MM.1S (cell line): ENCODE measurements at regions not wholly inside any gene's neighbourhood (a gene's known extent, or its start where the extent isn't known, plus 50 kb on each side); places are given as distances from the start of the nearest gene placed in this dataset.

ENCODE experiments used
- DNase-seq: peaks from one replicate; pipeline ENCODE4 v3.0.0-alpha.2; 2015
- H2AFZ ChIP-seq: fragments of 300-600 bp; sonication (generic); 2 replicates; pipeline ENCODE4 v1.6.0; 2016; ENCODE audit warnings: antibody characterized with exemption, low read length
- H3F3A ChIP-seq: fragments of 300-600 bp; sonication (generic); 2 replicates; pipeline ENCODE4 v1.6.1; 2016; ENCODE audit warnings: mild to moderate bottlenecking, antibody characterized with exemption, low read length, moderate library complexity, mixed read lengths; ENCODE audit not compliant: insufficient read depth
- H3K27ac ChIP-seq: fragments of 300-600 bp; sonication (generic); 2 replicates; pipeline ENCODE4 v1.5.1; 2016; ENCODE audit warnings: mild to moderate bottlenecking, low read length
- H3K27me3 ChIP-seq: fragments of 300-600 bp; sonication (generic); replicated peaks from 2 replicates; pipeline ENCODE4 v1.6.0; 2016; ENCODE audit warnings: low read length; ENCODE audit not compliant: insufficient read depth
- H3K36me3 ChIP-seq: fragments of 300-600 bp; sonication (generic); replicated peaks from 2 replicates; pipeline ENCODE4 v1.6.1; 2016; ENCODE audit warnings: mild to moderate bottlenecking, low read length, mixed read lengths; ENCODE audit not compliant: insufficient read depth
- H3K4me1 ChIP-seq: fragments of 300-600 bp; sonication (generic); 2 replicates; pipeline ENCODE4 v1.6.1; 2016; ENCODE audit warnings: low read length, mixed read lengths
- H3K4me2 ChIP-seq: fragments of 300-600 bp; sonication (generic); 2 replicates; pipeline ENCODE4 v1.6.0; 2016; ENCODE audit warnings: low read depth, low read length
- H3K4me3 ChIP-seq: fragments of 300-600 bp; sonication (generic); 2 replicates; pipeline ENCODE4 v1.5.1; 2016; ENCODE audit warnings: low read length, mixed read lengths
- H3K79me2 ChIP-seq: fragments of 300-600 bp; sonication (generic); 2 replicates; pipeline ENCODE4 v1.6.1; 2016; ENCODE audit warnings: mixed run types, low read length, mixed read lengths
- H3K9ac ChIP-seq: fragments of 300-600 bp; sonication (generic); 2 replicates; pipeline ENCODE4 v1.6.1; 2016; ENCODE audit warnings: low read length, mixed read lengths
- H3K9me2 ChIP-seq: fragments of 300-600 bp; sonication (generic); replicated peaks from 2 replicates; pipeline ENCODE4 v1.6.1; 2016; ENCODE audit warnings: mild to moderate bottlenecking, low read length, mixed read lengths; ENCODE audit not compliant: insufficient read depth
- H3K9me3 ChIP-seq: fragments of 300-600 bp; sonication (generic); replicated peaks from 2 replicates; pipeline ENCODE4 v1.6.1; 2016; ENCODE audit warnings: mild to moderate bottlenecking, low read length, mixed read lengths; ENCODE audit not compliant: insufficient read depth
- H4K20me1 ChIP-seq: fragments of 300-600 bp; sonication (generic); 2 replicates; pipeline ENCODE4 v1.6.1; 2016; ENCODE audit warnings: mild to moderate bottlenecking, low read length, moderate library complexity, mixed read lengths; ENCODE audit not compliant: insufficient read depth
- EZH2 ChIP-seq: fragments of 300-600 bp; sonication (generic); optimal IDR thresholded peaks from 2 replicates; pipeline ENCODE3; 2017; ENCODE audit warnings: low read depth, mild to moderate bottlenecking, antibody characterized with exemption, low read length, mixed read lengths
- EZH2phosphoT487 ChIP-seq: fragments of 300-600 bp; sonication (generic); IDR thresholded peaks from 2 replicates; pipeline ENCODE4 v1.6.1; 2018; ENCODE audit warnings: antibody characterized with exemption, low read length
- TF ChIP-seq, protein P1 (sequence below): fragments of 300-600 bp; sonication (generic); IDR thresholded peaks from 2 replicates; pipeline ENCODE4 v1.5.1; 2016; ENCODE audit warnings: antibody characterized with exemption, low read length, mixed read lengths

GRCh38 chr16:73738266-73738665, 558.3 kb upstream of the PSMD7 start:
- no peak overlapping the region for H2AFZ ChIP-seq
- H3K79me2 ChIP-seq: no peaks in the 10 kb centered on the region
- no peaks in the 10 kb centered on the region for H4K20me1 ChIP-seq
- no peak overlapping the region for H3K27ac ChIP-seq
- H3K4me2 ChIP-seq: no peak overlapping the region
- H3K9me3 ChIP-seq: no peaks in the 10 kb centered on the region
- H3K9me2 ChIP-seq: no peaks in the 10 kb centered on the region
- no peaks in the 10 kb centered on the region for H3K27me3 ChIP-seq
- H3K4me1 ChIP-seq: no peaks in the 10 kb centered on the region
- H3K4me3 ChIP-seq: no peak overlapping the region
- no peaks in the 10 kb centered on the region for H3F3A ChIP-seq
- no peak for DNase-seq
- no peak overlapping the region for H3K9ac ChIP-seq
- no peak for TF ChIP-seq EZH2
- H3K36me3 ChIP-seq: no peaks in the 10 kb centered on the region

DNA sequence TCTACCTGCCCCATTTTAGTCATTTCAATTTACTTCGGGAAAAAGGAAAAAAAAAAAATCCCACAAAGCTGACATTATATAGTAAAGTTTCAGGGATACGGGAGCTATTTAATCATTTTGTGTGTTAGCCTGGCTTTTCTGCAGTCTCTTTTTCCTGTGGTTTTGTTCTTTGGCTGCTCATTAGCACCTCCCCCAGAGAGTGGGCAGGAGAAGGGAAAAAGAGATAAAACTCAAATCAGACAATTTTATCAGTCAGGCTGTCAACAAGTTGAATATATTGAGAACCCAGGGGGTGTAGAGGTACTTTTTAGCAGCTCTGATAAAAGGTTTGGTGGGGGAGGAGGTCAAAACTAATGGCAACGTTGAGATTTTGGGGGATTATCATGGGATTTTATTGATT, 559.0 kb upstream of the PSMD7 start:
- no peaks in the 10 kb centered on the region for H3K79me2 ChIP-seq
- no peaks in the 10 kb centered on the region for H3F3A ChIP-seq
- H4K20me1 ChIP-seq: no peaks in the 10 kb centered on the region

GRCh38 chr16:73735954-73736353, 560.7 kb upstream of the PSMD7 start:
- Histone ChIP-seq H3K36me3 (no peaks in the 10 kb centered on the region), H3F3A (no peaks in the 10 kb centered on the region), H3K4me3 (no peak overlapping the region), H3K9me2 (no peaks in the 10 kb centered on the region), H3K9me3 (no peaks in the 10 kb centered on the region), H3K27me3 (no peaks in the 10 kb centered on the region), H3K79me2 (no peaks in the 10 kb centered on the region), H3K4me1 (no peaks in the 10 kb centered on the region), H4K20me1 (no peaks in the 10 kb centered on the region), H2AFZ (no peak overlapping the region), H3K9ac (no peak overlapping the region), H3K27ac (no peak overlapping the region), H3K4me2 (no peak overlapping the region)
- no peak for DNase-seq
- TF ChIP-seq, protein P1, sequence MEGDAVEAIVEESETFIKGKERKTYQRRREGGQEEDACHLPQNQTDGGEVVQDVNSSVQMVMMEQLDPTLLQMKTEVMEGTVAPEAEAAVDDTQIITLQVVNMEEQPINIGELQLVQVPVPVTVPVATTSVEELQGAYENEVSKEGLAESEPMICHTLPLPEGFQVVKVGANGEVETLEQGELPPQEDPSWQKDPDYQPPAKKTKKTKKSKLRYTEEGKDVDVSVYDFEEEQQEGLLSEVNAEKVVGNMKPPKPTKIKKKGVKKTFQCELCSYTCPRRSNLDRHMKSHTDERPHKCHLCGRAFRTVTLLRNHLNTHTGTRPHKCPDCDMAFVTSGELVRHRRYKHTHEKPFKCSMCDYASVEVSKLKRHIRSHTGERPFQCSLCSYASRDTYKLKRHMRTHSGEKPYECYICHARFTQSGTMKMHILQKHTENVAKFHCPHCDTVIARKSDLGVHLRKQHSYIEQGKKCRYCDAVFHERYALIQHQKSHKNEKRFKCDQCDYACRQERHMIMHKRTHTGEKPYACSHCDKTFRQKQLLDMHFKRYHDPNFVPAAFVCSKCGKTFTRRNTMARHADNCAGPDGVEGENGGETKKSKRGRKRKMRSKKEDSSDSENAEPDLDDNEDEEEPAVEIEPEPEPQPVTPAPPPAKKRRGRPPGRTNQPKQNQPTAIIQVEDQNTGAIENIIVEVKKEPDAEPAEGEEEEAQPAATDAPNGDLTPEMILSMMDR: no peak
- no peak for TF ChIP-seq EZH2phosphoT487
- no peak for TF ChIP-seq EZH2

More for the DNA sequence above, 559.0 kb upstream of the PSMD7 start:
- H3K9me3 ChIP-seq: no peaks in the 10 kb centered on the region
- no peaks in the 10 kb centered on the region for H3K9me2 ChIP-seq
- H3K36me3 ChIP-seq: no peaks in the 10 kb centered on the region
- TF ChIP-seq, protein P1: no peak
- TF ChIP-seq EZH2phosphoT487 (no peak), EZH2 (no peak)
- no peak overlapping the region for H2AFZ ChIP-seq
- no peaks in the 10 kb centered on the region for H3K4me1 ChIP-seq
- DNase-seq: no peak
- H3K27ac ChIP-seq: no peak overlapping the region
- no peak overlapping the region for H3K9ac ChIP-seq
- no peak overlapping the region for H3K4me3 ChIP-seq
- H3K4me2 ChIP-seq: no peak overlapping the region
- no peaks in the 10 kb centered on the region for H3K27me3 ChIP-seq

DNA sequence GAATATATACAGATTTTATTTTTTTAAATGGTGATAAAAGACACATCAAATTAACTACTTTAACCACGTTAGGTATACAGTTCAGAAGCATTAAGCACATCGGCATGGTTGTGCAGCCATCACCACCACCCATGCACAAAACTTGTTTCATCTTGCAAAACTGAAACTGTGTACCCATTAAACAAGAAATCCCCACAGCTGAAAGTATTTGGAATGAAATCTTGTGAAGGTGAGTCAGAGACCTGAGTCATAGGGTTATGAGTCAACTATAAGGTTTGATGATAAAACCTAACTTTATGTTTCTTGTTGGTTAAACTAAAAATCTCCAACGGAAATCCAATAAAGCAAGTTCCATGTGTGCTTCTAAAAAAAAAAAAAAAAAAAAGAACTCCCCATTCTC, 561.6 kb upstream of the PSMD7 start:
- H3F3A ChIP-seq: no peaks in the 10 kb centered on the region
- H3K4me1 ChIP-seq: no peaks in the 10 kb centered on the region
- no peaks in the 10 kb centered on the region for H3K36me3 ChIP-seq
- DNase-seq: no peak
- no peak for TF ChIP-seq EZH2phosphoT487
- no peak for TF ChIP-seq EZH2
- no peaks in the 10 kb centered on the region for H3K79me2 ChIP-seq
- no peaks in the 10 kb centered on the region for H3K27me3 ChIP-seq
- no peak overlapping the region for H3K9ac ChIP-seq
- H4K20me1 ChIP-seq: no peaks in the 10 kb centered on the region
- H3K9me3 ChIP-seq: no peaks in the 10 kb centered on the region
- no peaks in the 10 kb centered on the region for H3K9me2 ChIP-seq
- no peak overlapping the region for H2AFZ ChIP-seq
- H3K27ac ChIP-seq: no peak overlapping the region
- no peak overlapping the region for H3K4me3 ChIP-seq
- H3K4me2 ChIP-seq: no peak overlapping the region
